Body of pancreas (tissue), 4 donors: ENCODE measurements at regions not wholly inside any gene's neighbourhood (a gene's known extent, or its start where the extent isn't known, plus 50 kb on each side); places are given as distances from the start of the nearest gene placed in this dataset.

ENCODE experiments used
- ATAC-seq: fragments of 150-250 bp; one replicate; pipeline ENCODE4 v1.9.1; 2016
- DNase-seq, 4 donors: peaks; one replicate each; pipeline ENCODE4 v3.0.0-alpha.2; 2019
- H3K27ac ChIP-seq, 4 donors: fragments of 200-600 bp; sonication (generic); 1 replicate in 3 of 4; 2 replicates in 1 of 4; pipeline versions ENCODE4 v1.5.1 to v1.6.1; 2016 to 2019; ENCODE audit warnings: mild to moderate bottlenecking in 1 of 4, mixed read lengths in 1 of 4, moderate library complexity in 1 of 4
- H3K27me3 ChIP-seq, 2 donors: fragments of 200-600 bp; sonication (generic); one replicate each; pipeline ENCODE4 v1.6.0; 2016; ENCODE audit warnings: mild to moderate bottlenecking in 1 of 2
- H3K36me3 ChIP-seq, 2 donors: fragments of 200-600 bp; sonication (generic); replicated peaks in 1 of 2; 2 replicates each; pipeline ENCODE4 v1.5.1; 2016; ENCODE audit warnings: low read depth in 2 of 2; ENCODE audit not compliant: insufficient read depth in 1 of 2
- H3K4me1 ChIP-seq: fragments of 200-600 bp; sonication (generic); one replicate; pipeline ENCODE4 v1.6.0; 2016
- H3K4me3 ChIP-seq, 2 donors: fragments of 200-600 bp; sonication (generic); 1 replicate in 1 of 2; 2 replicates in 1 of 2; pipeline ENCODE4 v1.5.1; 2016 to 2019
- H3K9me3 ChIP-seq, 3 donors: fragments of 200-600 bp; sonication (generic); 1 replicate in 2 of 3; 2 replicates in 1 of 3; pipeline ENCODE4 v1.5.1; 2016
- POLR2A ChIP-seq, 3 donors: fragments of 450-650 bp; IDR thresholded peaks; one replicate each; pipeline ENCODE4 v1.6.1; 2016; ENCODE audit warnings: antibody characterized with exemption in 3 of 3, mild to moderate bottlenecking in 2 of 3
- whole genome bisulfite sequencing, 2 donors: methylation state at CpG; one replicate each; pipeline ENCODE4 v1.1.5; 2017; 5-methylcytosine and 5-hydroxymethylcytosine counted together
- intact Hi-C: fragments of 100-400 bp; cut with DNase I; formaldehyde crosslinking; loops from one replicate; pipeline ENCODE4 v1.15.1; 2023
- TF ChIP-seq, protein P1 (sequence below), 7 experiments: fragments of 450-650 bp in 4 of 7; fragments of 200-600 bp in 3 of 7; sonication (generic) in 3 of 7; IDR thresholded peaks; one replicate each; pipeline ENCODE4 v1.5.1; 2016 to 2019; ENCODE audit warnings: antibody characterized with exemption in 7 of 7

DNA sequence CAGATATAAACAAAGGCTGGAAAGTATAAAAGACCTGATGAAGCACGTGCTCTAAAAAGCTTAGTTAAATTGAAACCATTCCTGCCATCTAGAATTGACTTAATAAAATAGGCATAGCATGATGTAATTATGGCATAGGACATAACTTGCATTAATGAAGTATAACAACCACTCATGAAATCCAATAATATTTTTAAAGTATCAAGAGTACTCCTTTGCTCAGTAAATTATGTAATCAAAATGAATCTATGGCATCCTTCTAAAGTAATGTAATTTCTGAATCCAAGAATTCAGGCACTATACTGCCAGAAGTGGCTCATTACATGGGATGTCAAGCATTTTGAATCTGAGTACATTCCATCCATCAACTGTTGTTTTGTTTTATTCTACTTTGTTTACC, 548.5 kb upstream of the NRP1 start:
- intact Hi-C loops, result no loop called here
- H3K4me3 ChIP-seq, result no peak overlapping the region
- WGBS, 2 donors, result 86 to 94% methylated on average over 1 of the region's 1 CpG
- H3K36me3 ChIP-seq, result no peaks in the 10 kb centered on the region
- no peak overlapping the region for H3K27ac ChIP-seq
- no peaks in the 10 kb centered on the region for H3K9me3 ChIP-seq
- TF ChIP-seq, protein P1, sequence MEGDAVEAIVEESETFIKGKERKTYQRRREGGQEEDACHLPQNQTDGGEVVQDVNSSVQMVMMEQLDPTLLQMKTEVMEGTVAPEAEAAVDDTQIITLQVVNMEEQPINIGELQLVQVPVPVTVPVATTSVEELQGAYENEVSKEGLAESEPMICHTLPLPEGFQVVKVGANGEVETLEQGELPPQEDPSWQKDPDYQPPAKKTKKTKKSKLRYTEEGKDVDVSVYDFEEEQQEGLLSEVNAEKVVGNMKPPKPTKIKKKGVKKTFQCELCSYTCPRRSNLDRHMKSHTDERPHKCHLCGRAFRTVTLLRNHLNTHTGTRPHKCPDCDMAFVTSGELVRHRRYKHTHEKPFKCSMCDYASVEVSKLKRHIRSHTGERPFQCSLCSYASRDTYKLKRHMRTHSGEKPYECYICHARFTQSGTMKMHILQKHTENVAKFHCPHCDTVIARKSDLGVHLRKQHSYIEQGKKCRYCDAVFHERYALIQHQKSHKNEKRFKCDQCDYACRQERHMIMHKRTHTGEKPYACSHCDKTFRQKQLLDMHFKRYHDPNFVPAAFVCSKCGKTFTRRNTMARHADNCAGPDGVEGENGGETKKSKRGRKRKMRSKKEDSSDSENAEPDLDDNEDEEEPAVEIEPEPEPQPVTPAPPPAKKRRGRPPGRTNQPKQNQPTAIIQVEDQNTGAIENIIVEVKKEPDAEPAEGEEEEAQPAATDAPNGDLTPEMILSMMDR (IDR thresholded peaks at IDR 0.05), result no peak
- TF ChIP-seq POLR2A (IDR thresholded peaks at IDR 0.05), result no peak
- no peaks in the 10 kb centered on the region for H3K4me1 ChIP-seq
- no peak for DNase-seq
- no peaks in the 10 kb centered on the region for H3K27me3 ChIP-seq
- no peak for ATAC-seq

- Histone ChIP-seq H3K36me3 (no peaks in the 10 kb centered on the region), H3K9me3 (no peaks in the 10 kb centered on the region), H3K27me3 (no peaks in the 10 kb centered on the region), H3K27ac (no peak overlapping the region), H3K4me1 (no peaks in the 10 kb centered on the region), H3K4me3 (no peak overlapping the region)
- intact Hi-C loops, result no loop called here
- TF ChIP-seq, protein P1 (IDR thresholded peaks at IDR 0.05), result no peak
- TF ChIP-seq POLR2A (IDR thresholded peaks at IDR 0.05), result no peak
- WGBS, 2 donors, result 90% methylated on average over 5 of the region's 5 CpGs
- no peak for DNase-seq
- ATAC-seq, result no peak
Measured at GRCh38 chr10:33880291-33880690, 545.8 kb upstream of the NRP1 start.

GRCh38 chr10:33878238-33878786, 543.8 kb upstream of the NRP1 start:
- WGBS, 2 donors, result 89 to 91% methylated on average over 10 of the region's 10 CpGs
- Histone ChIP-seq H3K4me1 (no peaks in the 10 kb centered on the region), H3K27ac (no peak overlapping the region), H3K9me3 (no peaks in the 10 kb centered on the region), H3K27me3 (no peaks in the 10 kb centered on the region), H3K36me3 (no peaks in the 10 kb centered on the region), H3K4me3 (no peak overlapping the region)
- intact Hi-C loops, result no loop called here
- DNase-seq, result no peak
- ATAC-seq, result no peak
- no peak for TF ChIP-seq POLR2A (IDR thresholded peaks at IDR 0.05)
- TF ChIP-seq, protein P1 (IDR thresholded peaks at IDR 0.05), result no peak

- TF ChIP-seq POLR2A (IDR thresholded peaks at IDR 0.05), result no peak
- TF ChIP-seq, protein P1 (IDR thresholded peaks at IDR 0.05), result no peak
- H3K9me3 ChIP-seq, result no peaks in the 10 kb centered on the region
- H3K27ac ChIP-seq, result no peak overlapping the region
- no peaks in the 10 kb centered on the region for H3K4me1 ChIP-seq
- DNase-seq (peak in 1 of 4 donors; percentile 10), ATAC-seq (no peak)
- intact Hi-C loops, result no loop called here
- WGBS, 2 donors, result 75 to 78% methylated on average over 9 of the region's 9 CpGs
- no peaks in the 10 kb centered on the region for H3K36me3 ChIP-seq
- H3K27me3 ChIP-seq, result no peaks in the 10 kb centered on the region
- H3K4me3 ChIP-seq, result no peak overlapping the region
Measured at GRCh38 chr10:33876584-33877400, 542.3 kb upstream of the NRP1 start.
